Left lung (tissue), 4 donors: ENCODE measurements at regions not wholly inside any gene's neighbourhood (a gene's known extent, or its start where the extent isn't known, plus 50 kb on each side); places are given as distances from the start of the nearest gene placed in this dataset.
A peak's percentile ranks its signal among the peaks of the same experiment; 100 is the strongest.

ENCODE experiments used
- ATAC-seq: fragments of 200-7000 bp; cut with Tn5 transposase; one replicate; pipeline ENCODE4 v1.9.1; 2020; ENCODE audit warnings: moderate library complexity
- DNase-seq, 4 donors: peaks; one replicate each; pipeline ENCODE4 v3.0.0-alpha.2; 2013 to 2020
- H3K27ac ChIP-seq, 2 donors: fragments of 200-600 bp; sonication (generic) in 1 of 2; one replicate each; pipeline versions ENCODE4 v1.5.0 to v1.8.0; 2020 to 2021
- H3K27me3 ChIP-seq, 2 donors: fragments of 200-600 bp; sonication (generic) in 1 of 2; one replicate each; pipeline versions ENCODE4 v1.5.0 to v1.8.0; 2020 to 2021
- H3K36me3 ChIP-seq, 2 donors: fragments of 200-600 bp; sonication (generic) in 1 of 2; one replicate each; pipeline versions ENCODE4 v1.5.0 to v1.8.0; 2020 to 2021
- H3K4me1 ChIP-seq, 2 donors: fragments of 200-600 bp; one replicate each; pipeline ENCODE4 v1.8.0; 2021
- H3K4me3 ChIP-seq, 2 donors: fragments of 200-600 bp; sonication (generic) in 1 of 2; one replicate each; pipeline versions ENCODE4 v1.5.0 to v1.8.0; 2020 to 2021; ENCODE audit warnings: mild to moderate bottlenecking in 1 of 2
- H3K9me3 ChIP-seq, 2 donors: fragments of 200-600 bp; sonication (generic) in 1 of 2; one replicate each; pipeline versions ENCODE4 v1.5.0 to v1.8.0; 2020 to 2021
- CTCF ChIP-seq, 2 donors: fragments of 200-600 bp; sonication (generic) in 1 of 2; IDR thresholded peaks; one replicate each; pipeline versions ENCODE4 v1.5.0 to v1.8.0; 2021; ENCODE audit warnings: antibody characterized with exemption in 2 of 2
- intact Hi-C, 2 donors: fragments of 100-400 bp; cut with DNase I; formaldehyde crosslinking; loops; one replicate each; pipeline versions ENCODE4 v1.11.2 to v1.14.2; 2022
- donor health status: DM: no; HTN: yes; CAD: no.
- donor health status: DM: no; HTN: no; CAD: no.

GRCh38 chr17:72025113-72025512 lies 95.7 kb upstream of the SOX9 start:
- H3K4me3 ChIP-seq: no peak overlapping the region
- intact Hi-C loops: no loop called here
- H3K27ac ChIP-seq: no peak overlapping the region
- no peaks in the 10 kb centered on the region for H3K9me3 ChIP-seq
- no peaks in the 10 kb centered on the region for H3K4me1 ChIP-seq
- ATAC-seq (no peak), DNase-seq (no peak)
- no peaks in the 10 kb centered on the region for H3K36me3 ChIP-seq
- no peak for TF ChIP-seq CTCF (IDR thresholded peaks at IDR 0.05)
- H3K27me3 ChIP-seq: peaks cover 0 to 11% of the 10 kb centered on the region in 2 donors

GRCh38 chr17:72030067-72030899 lies 90.5 kb upstream of the SOX9 start:
- no peaks in the 10 kb centered on the region for H3K36me3 ChIP-seq
- ATAC-seq: peak; percentile 87
- H3K9me3 ChIP-seq: no peaks in the 10 kb centered on the region
- peak in 3 of 4 donors; percentile 38 to 75 (median 57) for DNase-seq
- H3K27ac ChIP-seq: no peak overlapping the region
- H3K4me1 ChIP-seq: no peaks in the 10 kb centered on the region
- peaks cover 0 to 11% of the 10 kb centered on the region in 2 donors for H3K27me3 ChIP-seq
- intact Hi-C loops: no loop called here
- H3K4me3 ChIP-seq: peak overlapping the region; percentile 21 to 29
- TF ChIP-seq CTCF (IDR thresholded peaks at IDR 0.05): peak in 1 of 2 donors; percentile 28

- Histone ChIP-seq H3K27ac (no peak overlapping the region), H3K36me3 (no peaks in the 10 kb centered on the region), H3K4me1 (no peaks in the 10 kb centered on the region), H3K27me3 (peaks cover 0 to 5% of the 10 kb centered on the region in 2 donors), H3K9me3 (no peaks in the 10 kb centered on the region), H3K4me3 (no peak overlapping the region)
- no peak for TF ChIP-seq CTCF (IDR thresholded peaks at IDR 0.05)
- DNase-seq (no peak), ATAC-seq (no peak)
- intact Hi-C loops: no loop called here
These were observed 89.5 kb upstream of the SOX9 start for GRCh38 chr17:72031219-72031884.

DNA sequence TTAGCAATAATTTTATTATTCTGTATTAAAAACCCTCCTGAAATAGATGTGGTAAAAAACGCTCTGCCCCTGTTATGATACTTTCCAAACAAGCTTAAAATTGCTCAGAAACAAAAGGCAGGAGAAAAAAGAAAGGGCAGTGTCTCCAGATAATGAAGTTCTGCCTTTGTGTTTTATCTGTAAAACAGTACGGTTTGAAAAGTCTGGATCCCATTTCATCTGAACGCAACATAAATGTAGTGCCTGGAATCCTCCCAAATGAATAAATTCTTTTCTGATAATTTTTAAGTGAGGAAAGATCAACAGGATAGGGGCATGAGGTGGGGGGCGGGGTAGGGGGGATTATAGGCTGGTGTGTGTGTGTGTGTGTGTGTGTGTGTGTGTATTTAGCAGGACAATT lies 87.5 kb upstream of the SOX9 start:
- Histone ChIP-seq H3K36me3 (no peaks in the 10 kb centered on the region), H3K27me3 (peaks cover 0 to 5% of the 10 kb centered on the region in 2 donors), H3K4me3 (no peak overlapping the region), H3K4me1 (no peaks in the 10 kb centered on the region), H3K27ac (no peak overlapping the region), H3K9me3 (no peaks in the 10 kb centered on the region)
- no peak for TF ChIP-seq CTCF (IDR thresholded peaks at IDR 0.05)
- DNase-seq: peak in 1 of 4 donors; percentile 11
- ATAC-seq: no peak
- intact Hi-C loops: no loop called here

- ATAC-seq (no peak), DNase-seq (peak in 1 of 4 donors; percentile 35)
- H3K4me3 ChIP-seq: no peak overlapping the region
- intact Hi-C loops: no loop called here
- H3K36me3 ChIP-seq: no peaks in the 10 kb centered on the region
- no peaks in the 10 kb centered on the region for H3K9me3 ChIP-seq
- no peak overlapping the region for H3K27ac ChIP-seq
- H3K4me1 ChIP-seq: no peaks in the 10 kb centered on the region
- TF ChIP-seq CTCF (IDR thresholded peaks at IDR 0.05): no peak
- peaks cover 0 to 5% of the 10 kb centered on the region in 2 donors for H3K27me3 ChIP-seq
These were observed 86.8 kb upstream of the SOX9 start for GRCh38 chr17:72034000-72034399.
